NK-92 treated with Interleukin-12 subunit alpha and Interleukin-12 subunit beta, amount 100 ng/mL, for 24 hours (cell line): ENCODE measurements at regions not wholly inside any gene's neighbourhood (a gene's known extent, or its start where the extent isn't known, plus 50 kb on each side); places are given as distances from the start of the nearest gene placed in this dataset.
"Not testable (repeated sequence)": the region's sequence is repeated elsewhere in the genome, so short reads cannot be mapped to it uniquely, and the experiment has no call there.

Source experiments
- DNase-seq: peaks from one replicate; lab custom pipeline; 2025; lab: John Stamatoyannopoulos, UW

GRCh38 chr2:180829836-180830235 lies 150.6 kb upstream of the UBE2E3 start:
- no peak for DNase-seq

DNA sequence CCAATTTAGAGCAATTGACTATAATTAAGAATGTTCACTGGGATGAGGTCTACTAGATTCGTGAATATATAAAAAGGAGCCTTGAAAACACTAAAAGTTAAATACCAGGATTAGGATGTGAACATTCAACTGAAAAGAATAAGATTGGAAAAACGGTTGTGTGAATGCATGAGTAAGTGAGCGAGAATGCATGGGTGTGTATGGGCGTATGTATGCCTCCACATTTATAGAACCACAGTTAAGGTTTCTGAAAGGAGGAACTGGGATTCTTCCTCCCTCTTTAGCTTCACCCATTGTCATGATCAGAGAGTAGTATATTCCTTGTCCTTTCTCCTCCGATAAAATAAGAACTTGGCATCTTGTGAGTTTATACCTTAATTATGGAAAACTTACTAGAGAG lies 151.1 kb upstream of the UBE2E3 start:
- no peak for DNase-seq

DNA sequence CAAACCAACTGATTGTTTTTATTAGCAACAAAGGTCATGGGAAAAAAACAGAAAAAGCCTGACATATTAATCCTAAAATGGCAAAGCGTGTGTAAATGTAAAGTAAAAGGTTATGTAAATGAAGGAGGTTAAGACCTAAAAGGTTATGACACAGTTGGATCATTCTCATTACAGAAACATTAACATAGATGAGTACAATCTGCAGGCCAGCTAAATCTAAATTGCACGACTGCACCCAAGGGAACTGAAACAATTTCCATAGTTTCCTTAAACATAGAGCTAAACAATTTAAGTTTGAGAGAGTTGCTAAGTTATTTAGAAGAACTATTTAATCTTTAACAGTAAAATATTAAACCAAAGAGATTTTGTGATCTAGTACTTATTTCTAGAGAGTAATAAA lies 151.6 kb upstream of the UBE2E3 start:
- DNase-seq = no peak

DNA sequence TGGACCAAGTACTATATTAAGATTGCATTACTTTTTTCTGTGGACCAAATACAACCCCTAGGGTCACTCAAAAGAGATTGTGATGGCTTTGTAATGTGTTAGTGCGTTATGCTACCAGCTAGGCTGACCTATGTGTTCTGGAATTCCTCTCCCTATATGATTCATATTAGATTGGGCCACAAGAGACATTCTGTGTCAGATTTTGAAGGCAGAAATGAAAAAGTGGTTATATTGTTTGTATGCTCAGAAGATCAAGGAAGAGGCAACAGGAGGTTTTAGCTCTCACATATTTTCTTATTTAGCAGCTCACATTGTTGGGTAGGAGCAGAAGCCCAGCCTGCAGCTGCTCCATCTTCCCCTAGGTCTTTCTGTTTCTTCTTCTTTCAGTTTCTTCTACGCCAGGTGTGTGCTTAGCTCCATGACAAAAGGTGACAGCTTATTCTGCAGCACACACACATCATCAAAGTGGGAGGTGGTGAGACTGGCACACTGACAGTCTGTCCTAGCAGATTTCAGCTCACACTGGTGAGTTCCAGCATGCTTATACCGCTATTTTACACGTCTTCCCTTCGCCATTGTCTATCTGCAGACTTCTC lies 156.8 kb upstream of the UBE2E3 start:
- DNase-seq = no peak

GRCh38 chr2:180819106-180819505 lies 161.3 kb upstream of the UBE2E3 start:
- no peak for DNase-seq

GRCh38 chr2:180818700-180819099 lies 161.7 kb upstream of the UBE2E3 start:
- DNase-seq = not testable (repeated sequence)

DNA sequence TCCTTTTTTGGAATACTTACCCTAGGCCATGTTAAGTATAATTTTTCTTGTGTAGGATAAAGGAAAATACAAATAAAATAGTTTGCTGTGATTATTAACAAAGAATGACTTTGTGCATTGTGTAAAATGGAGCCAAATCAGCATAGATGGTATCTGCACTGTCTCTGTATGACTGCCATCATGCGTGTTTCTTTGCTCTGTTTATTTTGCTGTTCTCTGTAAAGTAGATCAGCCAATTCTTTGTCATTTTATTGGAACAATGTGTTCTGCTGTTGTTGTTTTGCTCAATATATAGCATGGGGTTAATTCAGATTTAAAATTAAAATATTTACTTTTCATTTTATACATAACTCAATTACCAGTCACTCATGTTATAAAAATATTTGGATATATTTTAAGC lies 181.3 kb upstream of the UBE2E3 start:
- no peak for DNase-seq

DNA sequence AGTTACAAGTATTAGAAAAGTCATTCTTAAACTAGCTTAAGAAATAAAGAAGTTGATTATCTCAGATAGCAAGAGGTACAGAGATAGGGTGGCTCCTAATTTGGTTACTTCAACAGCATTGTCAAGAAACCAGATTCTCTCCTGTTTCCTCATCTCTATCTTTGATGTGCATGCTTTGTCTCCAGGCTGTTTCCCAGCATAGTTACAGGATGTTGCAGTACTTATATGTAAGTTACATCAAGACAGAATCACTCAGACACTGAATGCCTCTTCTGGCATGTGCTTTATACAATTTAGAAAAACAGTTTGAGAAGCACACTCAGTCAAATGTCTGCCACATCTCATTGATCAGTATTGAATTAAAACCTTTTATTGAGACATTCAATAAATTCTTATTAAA lies 189.5 kb upstream of the UBE2E3 start:
- DNase-seq = no peak

- no peak for DNase-seq
These were observed 193.1 kb upstream of the UBE2E3 start for GRCh38 chr2:180787330-180787729.

DNA sequence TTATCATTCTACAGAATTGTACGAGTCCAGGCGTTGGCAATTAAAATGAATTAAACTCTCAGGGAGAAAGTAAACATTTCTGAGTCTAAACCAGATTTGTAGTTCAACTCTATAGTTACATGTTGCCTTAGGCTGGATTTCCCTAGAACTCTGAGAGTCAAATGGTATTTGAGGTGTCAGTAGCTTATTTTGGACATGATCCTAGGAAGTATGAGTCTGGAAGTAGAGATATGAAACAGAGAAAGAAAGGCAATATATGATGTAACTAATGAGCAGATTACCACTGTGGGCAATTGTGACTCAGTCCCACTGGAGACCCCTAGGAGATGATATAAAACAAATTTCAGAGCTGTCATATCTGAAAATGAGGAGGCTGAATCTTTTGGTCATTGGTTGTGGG lies 199.1 kb upstream of the UBE2E3 start:
- no peak for DNase-seq

DNA sequence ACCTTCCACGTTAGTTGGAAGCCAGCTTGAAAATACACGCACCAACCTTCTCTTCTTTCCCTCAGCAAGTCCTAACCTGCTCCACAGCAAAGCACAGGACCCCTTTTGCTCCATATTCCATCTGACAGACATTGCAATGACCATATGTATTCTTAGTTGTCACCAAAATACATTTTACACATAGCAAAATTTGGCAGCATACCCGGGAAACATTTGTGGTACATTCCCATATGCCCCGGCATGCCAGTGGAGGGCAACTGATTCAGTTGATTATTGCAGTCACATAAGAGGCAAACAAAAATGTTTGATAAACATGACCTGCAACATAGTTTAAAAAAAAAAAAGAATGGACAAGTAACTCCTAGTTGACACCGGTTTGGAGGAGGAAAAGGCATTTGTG lies 202.1 kb upstream of the UBE2E3 start:
- DNase-seq = no peak

- no peak for DNase-seq
These were observed 203.5 kb upstream of the UBE2E3 start for GRCh38 chr2:180776921-180777320.

DNA sequence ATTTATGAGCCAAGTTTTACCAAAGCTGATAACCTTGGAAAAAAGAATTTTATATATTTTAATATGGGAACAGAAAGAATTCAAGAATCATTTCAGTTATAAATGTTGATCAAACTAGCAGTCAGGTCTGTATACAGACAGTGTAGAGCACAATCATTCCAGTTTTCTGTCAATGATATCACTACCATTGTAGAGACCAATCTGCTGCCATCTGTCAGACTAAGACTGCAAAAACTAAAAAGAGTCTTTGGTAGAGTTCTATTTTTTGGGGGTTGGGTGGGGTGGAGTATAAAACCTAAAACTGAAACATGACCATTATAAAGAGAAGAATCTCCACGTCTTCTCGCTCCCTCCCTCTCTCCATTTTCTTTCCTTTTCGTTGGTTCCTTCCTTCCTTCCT lies 204.7 kb upstream of the UBE2E3 start:
- no peak for DNase-seq

- not testable (repeated sequence) for DNase-seq
These were observed 215.1 kb upstream of the UBE2E3 start for GRCh38 chr2:180765316-180765715.

GRCh38 chr2:180763263-180763989 lies 217.0 kb upstream of the UBE2E3 start:
- DNase-seq = no peak

DNA sequence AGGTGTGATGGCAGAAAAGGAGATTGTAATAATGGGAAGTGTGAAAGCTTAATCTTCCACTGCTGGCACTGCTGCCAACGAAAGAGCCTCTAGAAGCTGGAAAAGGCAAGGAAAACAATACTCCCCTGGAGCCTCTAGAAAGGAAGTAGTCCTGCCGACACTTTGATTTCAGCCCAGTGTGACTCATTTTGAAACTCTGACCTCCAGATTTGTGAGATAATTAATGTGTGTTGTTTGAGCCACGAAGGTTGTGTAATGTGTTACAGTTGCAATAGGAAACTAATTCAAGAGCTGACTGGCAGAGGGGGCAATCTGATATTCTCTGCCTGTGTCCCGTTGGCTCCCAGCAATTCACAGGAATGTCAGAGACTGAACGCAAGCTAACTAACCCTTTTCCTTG lies 219.2 kb upstream of the UBE2E3 start:
- DNase-seq = no peak

- no peak for DNase-seq
These were observed 220.8 kb upstream of the UBE2E3 start for GRCh38 chr2:180759631-180760030.

DNA sequence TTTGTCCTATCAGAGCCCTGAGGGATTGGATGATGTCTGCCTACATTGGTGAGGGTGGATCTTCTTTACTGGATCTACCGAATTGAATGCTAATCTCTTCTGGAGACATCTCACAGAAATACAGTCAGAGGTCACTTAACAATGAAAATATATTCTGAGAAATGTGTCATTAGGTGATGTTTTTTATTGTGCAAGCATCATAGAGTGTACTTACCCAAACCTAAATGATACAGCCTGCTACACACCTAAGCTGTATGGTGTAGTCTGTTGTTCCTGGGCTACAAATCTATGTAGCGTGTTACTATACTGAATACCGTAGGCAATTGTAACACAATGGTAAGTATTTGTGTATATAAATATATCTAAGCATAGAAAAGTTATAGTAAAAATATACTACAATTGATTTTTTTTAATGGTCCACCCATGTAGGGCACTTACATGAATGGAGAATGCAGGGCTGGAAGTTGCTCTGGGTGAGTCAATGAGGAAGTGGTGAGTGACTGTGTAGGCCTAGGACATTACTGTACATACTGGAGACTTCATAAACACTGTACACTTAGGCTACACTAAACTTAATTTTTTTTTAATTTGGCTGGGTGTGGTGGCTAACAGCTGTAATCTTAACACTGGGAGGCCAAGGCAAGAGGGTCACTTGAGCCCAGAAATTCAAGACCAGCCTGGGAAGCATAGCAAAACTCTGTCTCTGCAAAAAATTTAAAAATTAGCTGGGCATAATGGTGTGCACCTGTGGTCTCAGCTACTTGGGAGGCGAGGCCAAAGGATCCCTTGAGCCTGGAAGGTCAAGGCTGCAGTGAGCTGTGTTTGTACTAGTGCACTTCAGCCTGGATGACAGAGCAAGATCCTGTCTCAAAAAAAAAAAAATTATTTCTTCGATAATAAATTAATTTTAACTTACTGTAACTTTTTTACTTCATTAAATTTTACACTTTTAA lies 226.3 kb upstream of the UBE2E3 start:
- DNase-seq = no peak

- DNase-seq = no peak
These were observed 229.0 kb upstream of the UBE2E3 start for GRCh38 chr2:180751306-180751920.

- no peak for DNase-seq
These were observed 232.7 kb upstream of the UBE2E3 start for GRCh38 chr2:180747728-180748127.

GRCh38 chr2:180743401-180743800 lies 237.0 kb upstream of the UBE2E3 start:
- DNase-seq = no peak

- no peak for DNase-seq
These were observed 237.6 kb upstream of the UBE2E3 start for GRCh38 chr2:180742801-180743200.
